ENCODE measurements at regions not wholly inside any gene's neighbourhood (a gene's known extent, or its start where the extent isn't known, plus 50 kb on each side); places are given as distances from the start of the nearest gene placed in this dataset.

- Histone ChIP-seq H3K4me1 (no peaks in the 10 kb centered on the region), H3K4me3 (no peak overlapping the region), H3K27ac (no peak overlapping the region), H3K27me3 (no peaks in the 10 kb centered on the region), H3K9me3 (no peaks in the 10 kb centered on the region), H3K36me3 (no peaks in the 10 kb centered on the region)
- TF ChIP-seq CTCF (IDR thresholded peaks at IDR 0.05), result no peak
- DNase-seq (no peak), ATAC-seq (no peak)
- intact Hi-C loops (cut with DNase I), result no loop called here
Observed at GRCh38 chr1:168400139-168400538, 119.5 kb downstream of the TBX19 start.

- no peaks in the 10 kb centered on the region for H3K36me3 ChIP-seq
- intact Hi-C loops (cut with DNase I), result no loop called here
- no peak overlapping the region for H3K27ac ChIP-seq
- ATAC-seq, result no peak
- no peaks in the 10 kb centered on the region for H3K4me1 ChIP-seq
- no peak for TF ChIP-seq CTCF (IDR thresholded peaks at IDR 0.05)
- DNase-seq, result no peak
- H3K4me3 ChIP-seq, result no peak overlapping the region
- no peaks in the 10 kb centered on the region for H3K27me3 ChIP-seq
- H3K9me3 ChIP-seq, result no peaks in the 10 kb centered on the region
Observed at GRCh38 chr1:168397806-168398205, 117.1 kb downstream of the TBX19 start.

GRCh38 chr1:168396940-168397684 is 116.4 kb downstream of the TBX19 start:
- DNase-seq, result no peak
- H3K27ac ChIP-seq, result no peak overlapping the region
- no peaks in the 10 kb centered on the region for H3K4me1 ChIP-seq
- H3K36me3 ChIP-seq, result no peaks in the 10 kb centered on the region
- no peaks in the 10 kb centered on the region for H3K9me3 ChIP-seq
- intact Hi-C loops (cut with DNase I), result no loop called here
- no peaks in the 10 kb centered on the region for H3K27me3 ChIP-seq
- ATAC-seq, result no peak
- no peak for TF ChIP-seq CTCF (IDR thresholded peaks at IDR 0.05)
- H3K4me3 ChIP-seq, result no peak overlapping the region

GRCh38 chr1:168396508-168396907 is 115.8 kb downstream of the TBX19 start:
- H3K4me3 ChIP-seq, result no peak overlapping the region
- no peaks in the 10 kb centered on the region for H3K9me3 ChIP-seq
- no peak for TF ChIP-seq CTCF (IDR thresholded peaks at IDR 0.05)
- no peak for DNase-seq
- intact Hi-C loops (cut with DNase I), result no loop called here
- H3K36me3 ChIP-seq, result no peaks in the 10 kb centered on the region
- no peaks in the 10 kb centered on the region for H3K27me3 ChIP-seq
- no peak for ATAC-seq
- peaks cover 4% of the 10 kb centered on the region for H3K4me1 ChIP-seq
- H3K27ac ChIP-seq, result no peak overlapping the region

GRCh38 chr1:168394858-168395257 is 114.2 kb downstream of the TBX19 start:
- Histone ChIP-seq H3K27me3 (no peaks in the 10 kb centered on the region), H3K4me3 (no peak overlapping the region), H3K36me3 (no peaks in the 10 kb centered on the region), H3K9me3 (no peaks in the 10 kb centered on the region), H3K4me1 (peaks cover 4% of the 10 kb centered on the region), H3K27ac (no peak overlapping the region)
- intact Hi-C loops (cut with DNase I), result no loop called here
- TF ChIP-seq CTCF (IDR thresholded peaks at IDR 0.05), result no peak
- DNase-seq (no peak), ATAC-seq (no peak)
